Trophoblast cell (in vitro differentiated cells and primary cell): ENCODE measurements at regions not wholly inside any gene's neighbourhood (a gene's known extent, or its start where the extent isn't known, plus 50 kb on each side); places are given as distances from the start of the nearest gene placed in this dataset.

Source experiments
- DNase-seq, 2 donors: peaks; one replicate each; pipeline ENCODE4 v3.0.0-alpha.2; 2016
- H2AFZ ChIP-seq: 2 replicates; pipeline ENCODE4 v1.6.1; 2013; ENCODE audit warnings: low read length, moderate library complexity, mild to moderate bottlenecking; ENCODE audit not compliant: insufficient read depth, poor library complexity
- H2AK5ac ChIP-seq: 2 replicates; pipeline ENCODE4 v1.6.1; 2013; ENCODE audit warnings: mild to moderate bottlenecking, low read length
- H2BK120ac ChIP-seq: 2 replicates; pipeline ENCODE4 v1.6.1; 2013; ENCODE audit warnings: low read length, mild to moderate bottlenecking, moderate library complexity; ENCODE audit not compliant: insufficient read depth, poor library complexity
- H2BK12ac ChIP-seq: 2 replicates; pipeline ENCODE4 v1.6.1; 2013; ENCODE audit warnings: mild to moderate bottlenecking, low read length, moderate library complexity
- H2BK5ac ChIP-seq: 2 replicates; pipeline ENCODE4 v1.6.1; 2013; ENCODE audit warnings: low read length, low read depth, moderate library complexity, mild to moderate bottlenecking; ENCODE audit not compliant: poor library complexity
- H3K14ac ChIP-seq: 2 replicates; pipeline ENCODE4 v1.6.1; 2013; ENCODE audit warnings: mild to moderate bottlenecking, low read length
- H3K18ac ChIP-seq: 2 replicates; pipeline ENCODE4 v1.6.1; 2013; ENCODE audit warnings: mild to moderate bottlenecking, low read length
- H3K23ac ChIP-seq: 2 replicates; pipeline ENCODE4 v1.6.1; 2013; ENCODE audit warnings: low read length
- H3K27ac ChIP-seq: 2 replicates; pipeline ENCODE4 v1.5.1; 2013; ENCODE audit warnings: low read depth, mild to moderate bottlenecking, inconsistent platforms, low read length, moderate library complexity
- H3K27me3 ChIP-seq: 2 replicates; pipeline ENCODE4 v1.6.1; 2013; ENCODE audit warnings: inconsistent platforms, mild to moderate bottlenecking, low read length, moderate library complexity; ENCODE audit not compliant: insufficient read depth
- H3K36me3 ChIP-seq, 2 experiments: 1 replicate in 1 of 2; 2 replicates in 1 of 2; pipeline ENCODE4 v1.6.1; 2013; ENCODE audit warnings: low read length in 2 of 2, mild to moderate bottlenecking in 2 of 2, moderate library complexity in 1 of 2; ENCODE audit not compliant: insufficient read depth in 2 of 2, control insufficient read depth in 1 of 2
- H3K4ac ChIP-seq: 2 replicates; pipeline ENCODE4 v1.6.1; 2013; ENCODE audit warnings: low read depth, mild to moderate bottlenecking, low read length, moderate library complexity
- H3K4me1 ChIP-seq, 2 experiments: 1 replicate in 1 of 2; 2 replicates in 1 of 2; pipeline ENCODE4 v1.6.1; 2013; ENCODE audit warnings: low read length in 2 of 2, mild to moderate bottlenecking in 2 of 2, moderate library complexity in 1 of 2; ENCODE audit not compliant: insufficient read depth in 2 of 2, control insufficient read depth in 1 of 2
- H3K4me2 ChIP-seq: 2 replicates; pipeline ENCODE4 v1.6.1; 2013; ENCODE audit warnings: inconsistent platforms, mild to moderate bottlenecking, low read length, moderate library complexity
- H3K4me3 ChIP-seq: 2 replicates; pipeline ENCODE4 v1.5.1; 2013; ENCODE audit warnings: mild to moderate bottlenecking, low read depth, low read length, inconsistent platforms
- H3K79me1 ChIP-seq: one replicate; pipeline ENCODE4 v1.6.1; 2013; ENCODE audit warnings: low read length
- H3K79me2 ChIP-seq: 2 replicates; pipeline ENCODE4 v1.6.1; 2013; ENCODE audit warnings: low read length, mild to moderate bottlenecking; ENCODE audit not compliant: control insufficient read depth, insufficient read depth, poor library complexity
- H3K9ac ChIP-seq: 2 replicates; pipeline ENCODE4 v1.6.1; 2013; ENCODE audit warnings: mild to moderate bottlenecking, low read length
- H3K9me3 ChIP-seq: 2 replicates; pipeline ENCODE4 v1.6.1; 2013; ENCODE audit warnings: low read depth, mild to moderate bottlenecking, control low read depth, inconsistent platforms, low read length; ENCODE audit not compliant: insufficient read depth
- H4K12ac ChIP-seq: 2 replicates; pipeline ENCODE4 v1.6.1; 2013; ENCODE audit warnings: low read depth, mild to moderate bottlenecking, low read length, moderate library complexity
- H4K8ac ChIP-seq: 2 replicates; pipeline ENCODE4 v1.6.1; 2013; ENCODE audit warnings: low read depth, mild to moderate bottlenecking, low read length, moderate library complexity
- H4K91ac ChIP-seq: one replicate; pipeline ENCODE4 v1.6.1; 2013; ENCODE audit warnings: low read depth, mild to moderate bottlenecking, low read length, moderate library complexity
- WGBS: extraction: QIAGEN DNeasy Blood & Tissue Kit; methylation state at CpG from one replicate; pipeline ENCODE4 v1.1.7; 2013; ENCODE audit warnings: missing lambda C conversion rate; ENCODE audit not compliant: insufficient read length, insufficient coverage; ENCODE audit errors: extremely low coverage; 5-methylcytosine and 5-hydroxymethylcytosine counted together

DNA sequence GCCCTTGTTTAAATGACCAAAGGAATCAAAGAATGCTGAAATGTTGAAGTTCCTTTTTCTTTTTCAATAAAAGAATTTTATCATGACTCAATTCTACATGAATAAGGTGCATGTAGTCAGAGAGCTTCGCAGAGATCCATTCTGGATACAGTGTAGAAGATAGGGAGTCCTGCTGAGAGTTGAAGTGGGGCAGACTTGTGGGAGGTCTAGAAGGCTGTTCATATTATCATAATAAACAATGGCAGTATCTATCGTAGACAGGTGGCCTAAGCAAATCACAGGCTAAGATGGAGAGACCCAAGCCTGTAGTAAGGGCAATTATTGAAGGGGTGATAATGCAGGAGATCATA, 1322.0 kb upstream of the CELF4 start:
- no CpG with 5 or more reads among the region's 2 CpGs for WGBS

GRCh38 chr18:38886861-38887670, 1321.5 kb upstream of the CELF4 start:
- H3K27ac ChIP-seq = no peak overlapping the region
- no peak overlapping the region for H3K4me3 ChIP-seq
- H4K91ac ChIP-seq = no peak overlapping the region
- H3K4me1 ChIP-seq = no peaks in the 10 kb centered on the region
- H3K9me3 ChIP-seq = no peaks in the 10 kb centered on the region
- no peak overlapping the region for H3K18ac ChIP-seq
- no peak overlapping the region for H2AK5ac ChIP-seq
- H4K12ac ChIP-seq = no peak overlapping the region
- no peak overlapping the region for H3K23ac ChIP-seq
- H3K79me2 ChIP-seq = no peaks in the 10 kb centered on the region
- no peaks in the 10 kb centered on the region for H3K27me3 ChIP-seq
- H4K8ac ChIP-seq = no peak overlapping the region
- H2BK120ac ChIP-seq = no peak overlapping the region
- H2BK12ac ChIP-seq = no peak overlapping the region
- H3K79me1 ChIP-seq = no peaks in the 10 kb centered on the region
- H2BK5ac ChIP-seq = no peak overlapping the region
- WGBS = no CpG with 5 or more reads among the region's 4 CpGs
- no peak overlapping the region for H3K4me2 ChIP-seq
- no peak for DNase-seq
- H2AFZ ChIP-seq = no peak overlapping the region
- H3K9ac ChIP-seq = no peak overlapping the region
- H3K14ac ChIP-seq = no peak overlapping the region
- H3K4ac ChIP-seq = no peak overlapping the region
- H3K36me3 ChIP-seq = no peaks in the 10 kb centered on the region

More for the DNA sequence above, 1322.0 kb upstream of the CELF4 start:
- no peak overlapping the region for H2AFZ ChIP-seq
- H2BK12ac ChIP-seq = no peak overlapping the region
- no peaks in the 10 kb centered on the region for H3K4me1 ChIP-seq
- H3K27ac ChIP-seq = no peak overlapping the region
- no peaks in the 10 kb centered on the region for H3K36me3 ChIP-seq
- no peak overlapping the region for H4K12ac ChIP-seq
- H3K9me3 ChIP-seq = no peaks in the 10 kb centered on the region
- H3K4ac ChIP-seq = no peak overlapping the region
- H3K18ac ChIP-seq = no peak overlapping the region
- H3K79me2 ChIP-seq = no peaks in the 10 kb centered on the region
- DNase-seq = no peak
- no peak overlapping the region for H3K23ac ChIP-seq
- no peaks in the 10 kb centered on the region for H3K79me1 ChIP-seq
- no peak overlapping the region for H3K4me3 ChIP-seq
- H4K8ac ChIP-seq = no peak overlapping the region
- no peak overlapping the region for H2BK5ac ChIP-seq
- no peak overlapping the region for H4K91ac ChIP-seq
- no peak overlapping the region for H3K4me2 ChIP-seq
- no peak overlapping the region for H2BK120ac ChIP-seq
- no peaks in the 10 kb centered on the region for H3K27me3 ChIP-seq
- H3K9ac ChIP-seq = no peak overlapping the region
- H2AK5ac ChIP-seq = no peak overlapping the region
- no peak overlapping the region for H3K14ac ChIP-seq

- H2BK120ac ChIP-seq = no peak overlapping the region
- H3K14ac ChIP-seq = no peak overlapping the region
- H4K12ac ChIP-seq = no peak overlapping the region
- no peaks in the 10 kb centered on the region for H3K79me1 ChIP-seq
- H3K9me3 ChIP-seq = no peaks in the 10 kb centered on the region
- DNase-seq = no peak
- no peak overlapping the region for H3K4me3 ChIP-seq
- no peak overlapping the region for H2AK5ac ChIP-seq
- H3K79me2 ChIP-seq = no peaks in the 10 kb centered on the region
- no peak overlapping the region for H3K23ac ChIP-seq
- H2AFZ ChIP-seq = no peak overlapping the region
- WGBS = no CpG with 5 or more reads among the region's 2 CpGs
- H3K27me3 ChIP-seq = no peaks in the 10 kb centered on the region
- no peak overlapping the region for H3K4ac ChIP-seq
- no peak overlapping the region for H3K4me2 ChIP-seq
- H4K8ac ChIP-seq = no peak overlapping the region
- no peak overlapping the region for H2BK12ac ChIP-seq
- no peaks in the 10 kb centered on the region for H3K4me1 ChIP-seq
- H3K9ac ChIP-seq = no peak overlapping the region
- H3K27ac ChIP-seq = no peak overlapping the region
- no peak overlapping the region for H2BK5ac ChIP-seq
- H4K91ac ChIP-seq = no peak overlapping the region
- no peak overlapping the region for H3K18ac ChIP-seq
- no peaks in the 10 kb centered on the region for H3K36me3 ChIP-seq
Observed at GRCh38 chr18:38886235-38886634, 1320.6 kb upstream of the CELF4 start.

DNA sequence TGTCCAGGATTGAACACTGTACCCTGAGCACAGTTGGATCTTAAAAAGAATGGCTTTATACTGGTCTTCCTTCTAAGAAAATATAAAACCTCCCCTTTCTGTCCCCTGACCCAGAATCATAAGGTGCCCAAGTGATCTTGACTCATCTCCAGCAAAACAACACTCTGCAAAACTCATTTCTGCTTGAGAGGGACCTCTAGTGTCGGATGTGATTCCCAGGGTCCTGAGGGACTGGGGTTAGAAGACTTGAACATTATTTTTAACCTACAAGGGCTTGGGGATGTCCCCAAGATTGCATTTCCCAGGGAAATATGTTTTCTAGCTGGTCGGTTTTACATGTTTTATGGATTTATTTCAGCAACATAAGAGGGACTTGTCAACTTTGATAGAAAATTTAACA, 1318.5 kb upstream of the CELF4 start:
- no peak overlapping the region for H3K9ac ChIP-seq
- DNase-seq = no peak
- H3K14ac ChIP-seq = no peak overlapping the region
- no peak overlapping the region for H3K4ac ChIP-seq
- no CpG with 5 or more reads among the region's 2 CpGs for WGBS
- no peak overlapping the region for H2AK5ac ChIP-seq
- no peak overlapping the region for H2BK120ac ChIP-seq
- H3K4me2 ChIP-seq = no peak overlapping the region
- H2BK12ac ChIP-seq = no peak overlapping the region
- no peak overlapping the region for H3K23ac ChIP-seq
- H2AFZ ChIP-seq = no peak overlapping the region
- no peaks in the 10 kb centered on the region for H3K9me3 ChIP-seq
- H4K91ac ChIP-seq = no peak overlapping the region
- no peak overlapping the region for H4K8ac ChIP-seq
- H3K18ac ChIP-seq = no peak overlapping the region
- H3K4me3 ChIP-seq = no peak overlapping the region
- H3K27me3 ChIP-seq = no peaks in the 10 kb centered on the region
- H3K36me3 ChIP-seq = no peaks in the 10 kb centered on the region
- H3K4me1 ChIP-seq = no peaks in the 10 kb centered on the region
- no peak overlapping the region for H3K27ac ChIP-seq
- H4K12ac ChIP-seq = no peak overlapping the region
- no peaks in the 10 kb centered on the region for H3K79me2 ChIP-seq
- no peaks in the 10 kb centered on the region for H3K79me1 ChIP-seq
- H2BK5ac ChIP-seq = no peak overlapping the region
